CD4-positive, alpha-beta T cell treated with Interleukin-1 beta for 1 hour (primary cell): ENCODE measurements at regions not wholly inside any gene's neighbourhood (a gene's known extent, or its start where the extent isn't known, plus 50 kb on each side); places are given as distances from the start of the nearest gene placed in this dataset.
"Not testable (repeated sequence)": the region's sequence is repeated elsewhere in the genome, so short reads cannot be mapped to it uniquely, and the experiment has no call there.

ENCODE experiments used
- DNase-seq, 2 donors: peaks; one replicate each; pipeline ENCODE4 v3.0.0-alpha.2; 2020 to 2022

GRCh38 chr7:51878865-51879264 is 562.3 kb upstream of the COBL start:
- no peak for DNase-seq

- no peak for DNase-seq
Measured at GRCh38 chr7:51869452-51869851, 552.8 kb upstream of the COBL start.

DNA sequence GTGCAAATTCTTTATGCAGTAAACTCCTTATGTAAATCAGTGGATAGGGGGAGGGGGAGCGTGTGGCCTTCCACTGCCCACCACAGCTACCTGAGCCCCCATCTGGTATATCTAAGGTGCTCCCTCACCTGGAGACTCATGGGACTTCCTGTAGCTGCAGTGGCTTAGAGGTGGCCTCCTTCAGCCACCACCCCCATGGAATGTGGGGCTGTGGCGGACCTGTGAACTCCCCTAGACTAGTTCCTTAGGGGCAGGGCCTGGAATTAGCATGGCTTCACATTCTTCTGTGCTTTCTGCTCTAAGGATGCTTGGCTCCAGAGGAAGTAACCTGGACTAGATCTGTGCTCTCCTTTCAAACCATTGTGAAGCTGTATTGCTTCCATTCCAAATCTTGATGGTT is 550.5 kb upstream of the COBL start:
- DNase-seq, result no peak

DNA sequence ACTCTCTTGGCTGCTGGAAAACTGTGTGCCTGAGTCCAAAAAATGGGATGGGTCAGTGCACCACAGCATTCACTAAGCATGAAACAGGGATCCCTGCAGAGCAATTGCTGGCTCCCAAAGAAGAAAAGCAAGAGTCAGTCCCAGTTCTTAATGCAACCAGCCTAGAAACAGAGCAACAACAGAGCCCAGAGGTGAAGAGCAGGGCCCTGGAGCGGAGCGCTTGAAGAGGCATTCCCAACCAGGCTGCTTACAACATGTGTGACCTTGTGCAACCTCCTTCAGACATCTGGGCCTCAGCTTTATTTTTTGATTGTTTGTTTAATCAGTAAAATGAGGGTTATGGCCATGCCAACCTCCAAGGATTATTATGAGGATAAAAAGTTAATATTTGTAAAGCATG is 543.7 kb upstream of the COBL start:
- no peak for DNase-seq

DNA sequence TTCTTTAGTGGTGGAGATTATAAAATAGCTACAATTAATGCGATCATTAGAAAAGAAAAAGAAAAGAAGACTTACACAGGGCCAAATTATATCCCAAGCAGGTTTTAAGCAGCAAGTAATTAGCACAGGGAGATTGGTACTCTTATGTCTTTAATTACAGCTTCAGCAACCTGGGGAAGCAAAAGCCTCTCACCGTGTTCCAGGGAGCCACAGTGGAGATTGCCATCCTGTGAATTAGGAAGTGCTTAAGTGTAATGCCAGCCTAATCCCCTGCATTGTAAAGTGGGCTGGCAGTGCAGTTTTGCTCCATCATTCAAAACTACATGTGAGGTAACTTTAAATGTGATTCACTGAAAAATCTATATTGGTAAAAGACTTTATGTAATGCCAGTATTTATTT is 533.5 kb upstream of the COBL start:
- no peak for DNase-seq

DNA sequence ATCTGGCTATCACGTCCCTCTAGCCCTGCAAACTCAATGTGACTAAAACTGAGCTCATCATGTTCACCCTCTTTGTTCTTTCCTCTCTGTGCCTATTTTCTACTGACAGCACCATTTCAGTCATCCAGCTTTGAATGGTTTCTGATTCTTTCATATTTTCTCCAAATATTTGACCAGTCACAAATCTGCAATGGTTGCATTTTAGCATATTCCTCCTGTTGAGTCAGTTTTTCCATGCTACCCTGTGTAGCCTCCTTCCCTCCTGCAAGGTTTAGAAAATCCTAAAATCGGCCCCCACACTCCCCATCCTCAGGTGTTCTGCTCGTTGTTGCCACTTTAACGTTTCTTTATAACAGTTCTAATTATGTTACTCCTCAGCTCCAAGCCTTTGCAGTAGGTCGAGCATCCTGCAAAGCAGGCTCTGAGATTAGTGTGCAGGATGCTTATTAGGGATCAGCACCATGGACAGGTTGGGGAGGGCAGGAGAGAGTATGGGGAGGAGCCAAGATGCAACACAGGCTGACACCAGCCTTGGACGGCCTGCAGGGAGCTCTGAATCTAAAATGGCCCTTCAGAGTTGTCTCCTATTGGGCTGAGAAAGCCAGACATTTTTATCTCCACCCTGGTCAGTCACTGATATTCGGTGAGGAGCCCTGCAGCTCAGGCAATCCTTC is 531.0 kb upstream of the COBL start:
- DNase-seq, result no peak

DNA sequence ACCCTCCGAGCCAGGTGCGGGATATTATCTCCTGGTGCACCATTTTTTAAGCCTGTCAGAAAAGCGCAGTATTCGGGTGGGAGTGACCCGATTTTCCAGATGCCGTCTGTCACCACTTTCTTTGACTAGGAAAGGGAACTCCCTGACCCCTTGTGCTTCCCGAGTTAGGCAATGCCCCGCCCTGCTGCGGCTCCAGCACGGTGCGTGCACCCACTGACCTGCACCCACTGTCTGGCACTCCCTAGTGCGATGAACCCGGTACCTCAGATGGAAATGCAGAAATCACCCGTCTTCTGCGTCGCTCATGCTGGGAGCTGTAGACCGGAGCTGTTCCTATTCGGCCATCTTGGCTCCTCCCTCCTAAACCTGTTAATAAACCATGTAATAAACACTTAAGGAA is 522.5 kb upstream of the COBL start:
- not testable (repeated sequence) for DNase-seq

GRCh38 chr7:51827631-51828030 is 511.0 kb upstream of the COBL start:
- DNase-seq, result no peak

GRCh38 chr7:51824050-51824449 is 507.4 kb upstream of the COBL start:
- no peak for DNase-seq

DNA sequence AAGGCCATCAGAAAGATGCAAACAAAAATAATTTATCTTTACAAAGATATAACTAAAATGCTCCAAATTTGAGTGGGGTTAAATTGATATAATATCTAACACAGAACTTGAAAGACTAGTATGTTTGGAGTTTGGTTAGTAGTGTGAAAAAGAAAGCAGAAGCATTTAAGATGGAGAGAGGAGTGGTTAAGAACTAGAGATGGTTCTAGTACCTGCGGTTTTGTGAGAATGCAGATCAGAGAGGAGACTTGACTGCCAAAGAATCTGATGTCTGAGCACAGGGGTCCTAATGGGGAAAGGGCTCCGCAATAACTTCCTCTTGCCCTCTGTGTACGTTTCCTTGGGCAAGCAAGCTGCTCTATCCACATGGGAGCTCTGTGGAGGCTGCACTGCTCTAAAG is 506.8 kb upstream of the COBL start:
- DNase-seq, result no peak

DNA sequence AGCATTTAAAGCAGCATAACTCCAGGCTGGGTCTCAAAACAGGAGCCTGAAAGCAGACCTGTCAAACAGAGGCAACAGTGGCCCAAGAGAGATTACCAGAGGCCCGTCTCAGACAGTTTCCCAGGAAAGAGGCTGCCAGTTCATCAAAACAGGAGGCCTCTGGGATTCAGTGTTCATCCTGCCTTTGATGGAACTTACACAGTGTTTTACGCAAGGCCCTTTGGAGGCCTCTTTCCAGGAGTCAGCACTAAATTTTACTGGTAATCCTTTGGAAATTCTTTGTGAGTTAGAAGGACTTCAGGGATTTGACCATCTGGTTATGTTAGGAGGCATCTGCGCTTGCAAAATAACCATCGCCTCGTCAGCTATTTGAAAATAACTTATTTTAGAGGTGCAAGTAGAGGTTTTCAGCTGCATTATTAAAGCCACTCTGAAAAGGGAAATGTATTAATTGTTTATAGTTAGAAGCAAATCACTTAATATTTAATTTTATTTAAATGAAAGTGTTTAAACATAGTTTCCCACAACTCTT is 501.2 kb upstream of the COBL start:
- DNase-seq, result no peak

DNA sequence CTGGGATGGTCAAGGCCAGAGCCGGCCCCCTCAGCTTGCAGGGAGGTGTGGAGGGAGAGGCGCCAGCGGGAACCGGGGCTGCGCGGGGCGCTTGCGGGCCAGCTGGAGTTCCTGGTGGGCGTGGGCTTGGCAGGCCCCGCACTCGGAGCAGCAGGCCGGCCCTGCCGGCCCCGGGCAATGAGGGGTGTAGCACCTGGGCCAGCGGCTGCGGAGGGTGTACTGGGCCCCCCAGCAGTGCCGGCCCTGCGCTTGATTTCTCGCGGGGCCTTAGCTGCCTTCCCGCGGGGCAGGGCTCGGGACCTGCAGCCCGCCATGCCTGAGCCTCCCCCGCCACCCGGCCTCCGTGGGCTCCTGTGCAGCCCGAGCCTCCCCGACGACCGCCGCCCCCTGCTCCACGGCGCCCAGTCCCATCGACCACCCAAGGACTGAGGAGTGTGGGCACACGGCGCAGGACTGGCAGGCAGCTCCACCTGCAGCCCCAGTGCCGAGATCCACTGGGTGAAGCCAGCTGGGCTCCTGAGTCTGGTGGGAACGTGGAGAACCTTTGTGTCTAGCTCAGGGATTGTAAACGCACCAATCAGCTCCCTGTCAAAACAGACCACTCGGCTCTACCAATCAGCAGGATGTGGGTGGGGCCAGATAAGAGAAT is 489.3 kb upstream of the COBL start:
- DNase-seq, result not testable (repeated sequence)

- DNase-seq, result no peak
Measured at GRCh38 chr7:51802718-51803117, 486.1 kb upstream of the COBL start.

DNA sequence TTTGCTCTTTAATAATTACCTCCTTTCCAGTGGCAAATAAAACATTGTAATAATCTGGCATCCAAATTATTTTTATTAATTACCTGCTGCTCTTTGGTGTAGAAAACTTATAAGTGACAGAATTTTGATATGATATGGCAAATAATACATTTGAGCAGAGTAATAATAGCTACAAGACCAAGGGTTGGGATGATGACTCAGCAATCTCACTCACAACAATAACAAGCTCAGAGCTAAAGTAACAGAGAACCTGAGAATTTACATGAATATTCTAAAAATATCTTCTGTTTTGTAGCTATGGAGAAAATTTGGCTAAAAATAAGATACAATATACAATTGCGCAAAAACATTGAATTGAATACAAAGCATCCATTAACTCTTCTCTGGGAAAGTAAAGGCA is 480.8 kb upstream of the COBL start:
- no peak for DNase-seq

- no peak for DNase-seq
Measured at GRCh38 chr7:51792796-51793195, 476.2 kb upstream of the COBL start.

- no peak for DNase-seq
Measured at GRCh38 chr7:51789489-51789888, 472.9 kb upstream of the COBL start.

- DNase-seq, result no peak
Measured at GRCh38 chr7:51786284-51786683, 469.7 kb upstream of the COBL start.

GRCh38 chr7:51785876-51786275 is 469.3 kb upstream of the COBL start:
- no peak for DNase-seq

- DNase-seq, result no peak
Measured at GRCh38 chr7:51785171-51785570, 468.6 kb upstream of the COBL start.

DNA sequence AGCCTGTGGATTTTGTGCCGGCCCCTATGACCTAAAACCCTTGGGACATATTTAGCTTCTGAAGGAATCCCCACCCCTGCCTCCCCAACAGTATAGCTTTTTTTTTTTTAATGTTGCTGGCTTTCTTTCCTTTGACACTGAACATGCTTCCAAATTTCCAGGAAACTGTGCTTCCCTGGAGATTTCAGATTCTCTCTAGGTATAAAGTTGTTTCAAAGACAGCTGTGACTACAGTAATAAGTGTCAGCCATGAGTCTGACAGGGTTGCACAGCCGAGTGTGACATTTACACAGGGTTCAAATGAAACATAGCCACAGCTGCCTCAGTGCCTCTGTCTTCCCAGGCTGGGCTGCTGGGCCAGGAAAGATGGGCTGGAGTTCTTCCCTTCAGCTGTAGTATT is 466.6 kb upstream of the COBL start:
- no peak for DNase-seq

GRCh38 chr7:51778121-51778520 is 461.5 kb upstream of the COBL start:
- no peak for DNase-seq

DNA sequence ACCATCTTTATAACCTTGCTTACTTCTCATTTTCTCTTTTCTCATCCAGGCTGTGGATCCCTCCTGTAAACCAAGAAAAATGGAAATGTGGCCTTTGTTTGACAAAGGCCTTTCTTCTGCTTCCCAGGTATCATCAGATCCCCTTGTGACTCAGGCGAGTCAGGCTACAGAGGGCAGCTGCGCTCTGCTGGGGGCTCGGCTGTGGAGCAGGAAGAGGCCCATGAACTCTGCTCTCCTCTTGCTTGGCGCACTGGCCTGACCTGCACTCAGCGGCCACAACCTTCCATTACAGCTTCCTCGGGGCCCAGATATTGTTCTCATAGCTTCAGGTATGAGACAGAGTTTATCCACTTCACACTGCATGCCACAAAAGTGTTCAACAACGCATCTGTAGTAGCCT is 457.6 kb upstream of the COBL start:
- DNase-seq, result no peak

- no peak for DNase-seq
Measured at GRCh38 chr7:51772190-51772589, 455.6 kb upstream of the COBL start.

DNA sequence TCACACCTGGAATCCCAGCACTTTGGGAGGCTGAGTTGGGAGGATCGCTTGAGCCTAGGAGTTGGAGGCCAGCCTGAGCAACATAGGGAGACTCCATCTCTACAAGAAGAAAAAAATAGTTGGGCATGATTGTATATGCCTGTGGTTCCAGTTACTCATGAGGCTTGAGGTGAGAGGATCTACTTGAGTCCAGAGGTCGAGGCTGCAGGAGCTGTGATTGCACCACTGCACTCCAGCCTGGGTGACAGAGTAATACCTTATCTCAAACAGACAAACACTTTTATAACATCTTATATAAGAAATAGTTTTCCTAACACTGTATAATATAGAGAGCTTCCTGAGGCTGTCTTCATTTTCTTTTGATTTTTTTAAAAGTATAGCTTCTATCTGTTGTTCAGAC is 448.4 kb upstream of the COBL start:
- DNase-seq, result no peak

- DNase-seq, result no peak
Measured at GRCh38 chr7:51759985-51760384, 443.4 kb upstream of the COBL start.
